NT2/D1 (cell line): ENCODE measurements at regions not wholly inside any gene's neighbourhood (a gene's known extent, or its start where the extent isn't known, plus 50 kb on each side); places are given as distances from the start of the nearest gene placed in this dataset.

Experiments
- SUZ12 ChIP-seq: IDR thresholded peaks from 2 replicates; pipeline ENCODE4 v1.6.1; 2011; ENCODE audit not compliant: insufficient read length, insufficient read depth; ENCODE audit errors: extremely low read depth
- ZNF274 ChIP-seq: IDR thresholded peaks from 2 replicates; pipeline ENCODE4 v1.6.1; 2011; ENCODE audit warnings: mild to moderate bottlenecking, low read depth, low read length

DNA sequence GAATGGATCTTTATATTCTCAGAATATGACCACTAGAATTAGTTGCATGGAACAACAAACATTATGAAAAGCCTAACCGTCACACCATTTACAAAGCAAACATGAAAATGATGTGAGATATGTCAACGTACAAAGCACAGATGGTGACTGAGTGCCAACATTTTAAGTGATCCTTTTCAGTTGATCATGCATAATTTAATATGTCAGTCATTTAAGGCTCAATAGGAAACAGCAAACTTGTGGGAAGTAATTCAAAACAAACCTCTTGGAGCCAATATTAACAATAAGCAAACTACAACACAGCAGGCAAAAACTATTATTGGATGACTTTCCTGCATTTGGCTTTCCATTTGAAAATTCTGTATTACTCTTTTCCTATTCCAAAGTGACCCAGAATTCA, 277.6 kb downstream of the SLITRK6 start:
- TF ChIP-seq ZNF274 (no peak), SUZ12 (no peak)
